ENCODE measurements at regions not wholly inside any gene's neighbourhood (a gene's known extent, or its start where the extent isn't known, plus 50 kb on each side); places are given as distances from the start of the nearest gene placed in this dataset.

GRCh38 chr9:90059436-90059835 lies 454.6 kb downstream of the GADD45G start:
- ChIA-PET CTCF (no interaction called here), POLR2A (no interaction called here)
- DNase-seq (no peak), ATAC-seq (ENCODE audit: poor library complexity) (no peak)
- H3K4me3 ChIP-seq (ENCODE audit: low read length), result no peak overlapping the region
- H3K36me3 ChIP-seq (ENCODE audit: insufficient read depth, low read length), result no peaks in the 10 kb centered on the region
- H3K27me3 ChIP-seq (ENCODE audit: control insufficient read depth in 1 of 2, insufficient read depth in 2 of 2, low read length in 2 of 2), result peaks cover 3% of the 10 kb centered on the region in 2 experiments
- Mint-ChIP-seq H3K4me3 (no peak overlapping the region), H3K9me3 (no peaks in the 10 kb centered on the region), H3K27me3 (peaks cover 20% of the 10 kb centered on the region), H3K27ac (no peak overlapping the region), H3K36me3 (ENCODE audit: low read depth) (no peaks in the 10 kb centered on the region), H3K4me1 (ENCODE audit: low read depth) (no peaks in the 10 kb centered on the region)
- intact Hi-C loops (cut with DNase I, micrococcal nuclease), result no loop called here
- no peaks in the 10 kb centered on the region for H3K4me1 ChIP-seq (ENCODE audit: insufficient read depth, low read length)
- no peak for TF ChIP-seq CTCF (IDR thresholded peaks at IDR 0.05)
- no peaks in the 10 kb centered on the region for H3K9me3 ChIP-seq (ENCODE audit: control insufficient read depth in 1 of 2, insufficient read depth in 1 of 2, low read length in 2 of 2)
- H3K27ac ChIP-seq (ENCODE audit: low read depth in 1 of 2, low read length in 2 of 2), result no peak overlapping the region

- H3K4me1 Mint-ChIP-seq (ENCODE audit: low read depth), result no peaks in the 10 kb centered on the region
- peaks cover 12% of the 10 kb centered on the region for H3K27me3 Mint-ChIP-seq
- H3K4me1 ChIP-seq (ENCODE audit: insufficient read depth, low read length), result no peaks in the 10 kb centered on the region
- ChIA-PET POLR2A (no interaction called here), CTCF (no interaction called here)
- no peak overlapping the region for H3K4me3 ChIP-seq (ENCODE audit: low read length)
- H3K27ac ChIP-seq (ENCODE audit: low read depth in 1 of 2, low read length in 2 of 2), result no peak overlapping the region
- H3K36me3 ChIP-seq (ENCODE audit: insufficient read depth, low read length), result no peaks in the 10 kb centered on the region
- ATAC-seq (ENCODE audit: poor library complexity) (no peak), DNase-seq (no peak)
- no peaks in the 10 kb centered on the region for H3K36me3 Mint-ChIP-seq (ENCODE audit: low read depth)
- TF ChIP-seq CTCF (IDR thresholded peaks at IDR 0.05), result no peak
- intact Hi-C loops (cut with DNase I, micrococcal nuclease), result no loop called here
- no peak overlapping the region for H3K27ac Mint-ChIP-seq
- no peaks in the 10 kb centered on the region for H3K9me3 Mint-ChIP-seq
- no peaks in the 10 kb centered on the region for H3K9me3 ChIP-seq (ENCODE audit: control insufficient read depth in 1 of 2, insufficient read depth in 1 of 2, low read length in 2 of 2)
- no peak overlapping the region for H3K4me3 Mint-ChIP-seq
- H3K27me3 ChIP-seq (ENCODE audit: control insufficient read depth in 1 of 2, insufficient read depth in 2 of 2, low read length in 2 of 2), result peaks cover under 1 to 3% of the 10 kb centered on the region in 2 experiments
Measured at GRCh38 chr9:90060256-90060655, 455.4 kb downstream of the GADD45G start.

- no peaks in the 10 kb centered on the region for H3K9me3 Mint-ChIP-seq
- H3K4me1 ChIP-seq (ENCODE audit: insufficient read depth, low read length), result no peaks in the 10 kb centered on the region
- H3K27ac Mint-ChIP-seq, result no peak overlapping the region
- ChIA-PET POLR2A (no interaction called here), CTCF (no interaction called here)
- no peaks in the 10 kb centered on the region for H3K36me3 ChIP-seq (ENCODE audit: insufficient read depth, low read length)
- DNase-seq (no peak), ATAC-seq (ENCODE audit: poor library complexity) (no peak)
- no peak overlapping the region for H3K27ac ChIP-seq (ENCODE audit: low read depth in 1 of 2, low read length in 2 of 2)
- H3K36me3 Mint-ChIP-seq (ENCODE audit: low read depth), result no peaks in the 10 kb centered on the region
- no peak overlapping the region for H3K4me3 Mint-ChIP-seq
- no peaks in the 10 kb centered on the region for H3K9me3 ChIP-seq (ENCODE audit: control insufficient read depth in 1 of 2, insufficient read depth in 1 of 2, low read length in 2 of 2)
- TF ChIP-seq CTCF (IDR thresholded peaks at IDR 0.05), result no peak
- peaks cover 0 to 1% of the 10 kb centered on the region in 2 experiments for H3K27me3 ChIP-seq (ENCODE audit: control insufficient read depth in 1 of 2, insufficient read depth in 2 of 2, low read length in 2 of 2)
- no peaks in the 10 kb centered on the region for H3K4me1 Mint-ChIP-seq (ENCODE audit: low read depth)
- peaks cover 7% of the 10 kb centered on the region for H3K27me3 Mint-ChIP-seq
- no peak overlapping the region for H3K4me3 ChIP-seq (ENCODE audit: low read length)
- intact Hi-C loops (cut with DNase I, micrococcal nuclease), result no loop called here
Measured at GRCh38 chr9:90061187-90061586, 456.4 kb downstream of the GADD45G start.

Measured in CD4-positive, alpha-beta T cell (primary cell).